ENCODE measurements at regions not wholly inside any gene's neighbourhood (a gene's known extent, or its start where the extent isn't known, plus 50 kb on each side); places are given as distances from the start of the nearest gene placed in this dataset.

DNA sequence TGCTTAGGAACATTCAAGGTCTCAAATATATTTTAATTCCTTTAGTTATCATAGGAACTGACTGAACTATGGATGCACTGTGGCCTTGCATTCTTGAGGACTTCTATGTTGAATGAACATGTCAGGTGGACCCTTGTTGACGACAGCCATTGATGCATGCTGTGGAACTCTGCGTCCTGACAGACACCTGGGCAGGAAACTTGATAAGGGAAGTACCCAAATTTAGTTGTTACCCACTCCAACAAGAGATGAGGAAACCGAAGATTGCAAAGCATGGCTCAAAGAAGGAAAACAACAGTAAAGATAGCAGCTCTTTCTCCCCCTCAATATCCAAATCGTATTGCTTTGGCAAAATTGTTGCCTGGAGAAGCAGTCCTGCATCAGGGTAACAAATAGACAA is 540.0 kb upstream of the NR3C2 start:
- H3K27me3 ChIP-seq (replicated peaks; ENCODE audit: insufficient read depth): no peaks in the 10 kb centered on the region
- no peaks in the 10 kb centered on the region for H3K36me3 ChIP-seq
- TF ChIP-seq, protein P1, sequence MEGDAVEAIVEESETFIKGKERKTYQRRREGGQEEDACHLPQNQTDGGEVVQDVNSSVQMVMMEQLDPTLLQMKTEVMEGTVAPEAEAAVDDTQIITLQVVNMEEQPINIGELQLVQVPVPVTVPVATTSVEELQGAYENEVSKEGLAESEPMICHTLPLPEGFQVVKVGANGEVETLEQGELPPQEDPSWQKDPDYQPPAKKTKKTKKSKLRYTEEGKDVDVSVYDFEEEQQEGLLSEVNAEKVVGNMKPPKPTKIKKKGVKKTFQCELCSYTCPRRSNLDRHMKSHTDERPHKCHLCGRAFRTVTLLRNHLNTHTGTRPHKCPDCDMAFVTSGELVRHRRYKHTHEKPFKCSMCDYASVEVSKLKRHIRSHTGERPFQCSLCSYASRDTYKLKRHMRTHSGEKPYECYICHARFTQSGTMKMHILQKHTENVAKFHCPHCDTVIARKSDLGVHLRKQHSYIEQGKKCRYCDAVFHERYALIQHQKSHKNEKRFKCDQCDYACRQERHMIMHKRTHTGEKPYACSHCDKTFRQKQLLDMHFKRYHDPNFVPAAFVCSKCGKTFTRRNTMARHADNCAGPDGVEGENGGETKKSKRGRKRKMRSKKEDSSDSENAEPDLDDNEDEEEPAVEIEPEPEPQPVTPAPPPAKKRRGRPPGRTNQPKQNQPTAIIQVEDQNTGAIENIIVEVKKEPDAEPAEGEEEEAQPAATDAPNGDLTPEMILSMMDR (IDR thresholded peaks at IDR 0.05): no peak
- H3K4me3 ChIP-seq: no peak overlapping the region
- ATAC-seq (ENCODE audit: insufficient number of reproducible peaks, low FRiP score, low read depth): no peak
- DNase-seq (ENCODE audit: low spot score): no peak
- no peak overlapping the region for H3K27ac ChIP-seq
- no peaks in the 10 kb centered on the region for H3K9me3 ChIP-seq
- H3K4me1 ChIP-seq (ENCODE audit: control insufficient read depth in 1 of 2, low read depth in 2 of 2): peaks cover 2 to 17% of the 10 kb centered on the region in 2 donors

DNA sequence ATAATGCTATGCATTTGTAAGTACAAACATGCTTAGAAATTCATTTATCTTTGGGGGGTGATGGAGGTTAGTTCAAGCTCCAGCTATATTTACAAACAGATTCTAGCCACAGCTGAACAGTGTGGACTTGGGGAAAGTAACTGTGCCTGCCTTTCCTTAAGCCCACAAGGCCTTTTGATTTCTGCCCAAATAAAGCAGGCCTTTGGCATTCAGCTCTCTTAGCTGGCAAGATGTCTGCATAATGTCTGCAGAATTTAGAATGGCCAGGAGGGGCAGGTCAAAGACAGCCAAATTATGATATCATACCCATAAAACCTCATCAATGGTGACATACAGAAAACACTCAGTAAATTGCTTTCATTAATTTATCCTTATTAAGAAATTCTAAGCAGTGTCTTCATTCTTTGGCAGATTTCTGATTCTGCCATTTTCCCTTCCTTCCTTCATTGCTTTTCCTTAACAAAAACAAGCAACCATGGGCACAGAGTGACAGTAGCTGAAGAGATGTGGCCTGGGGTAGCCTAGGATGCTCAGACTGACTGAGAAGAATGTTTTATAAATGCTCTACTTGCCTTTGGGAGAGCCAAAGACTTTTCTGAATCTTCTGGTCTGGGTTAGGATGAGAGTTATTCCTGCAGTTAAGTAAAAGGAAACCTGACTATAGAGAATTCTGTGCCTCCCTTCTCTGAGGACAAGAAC is 538.7 kb upstream of the NR3C2 start:
- Histone ChIP-seq H3K9me3 (no peaks in the 10 kb centered on the region), H3K4me1 (ENCODE audit: control insufficient read depth in 1 of 2, low read depth in 2 of 2) (peaks cover 2 to 17% of the 10 kb centered on the region in 2 donors), H3K27me3 (replicated peaks; ENCODE audit: insufficient read depth) (no peaks in the 10 kb centered on the region), H3K36me3 (no peaks in the 10 kb centered on the region), H3K4me3 (no peak overlapping the region), H3K27ac (peak overlapping the region in 1 of 2 donors; percentile 15)
- ATAC-seq (ENCODE audit: insufficient number of reproducible peaks, low FRiP score, low read depth): no peak
- no peak for DNase-seq (ENCODE audit: low spot score)
- TF ChIP-seq, protein P1 (IDR thresholded peaks at IDR 0.05): no peak

DNA sequence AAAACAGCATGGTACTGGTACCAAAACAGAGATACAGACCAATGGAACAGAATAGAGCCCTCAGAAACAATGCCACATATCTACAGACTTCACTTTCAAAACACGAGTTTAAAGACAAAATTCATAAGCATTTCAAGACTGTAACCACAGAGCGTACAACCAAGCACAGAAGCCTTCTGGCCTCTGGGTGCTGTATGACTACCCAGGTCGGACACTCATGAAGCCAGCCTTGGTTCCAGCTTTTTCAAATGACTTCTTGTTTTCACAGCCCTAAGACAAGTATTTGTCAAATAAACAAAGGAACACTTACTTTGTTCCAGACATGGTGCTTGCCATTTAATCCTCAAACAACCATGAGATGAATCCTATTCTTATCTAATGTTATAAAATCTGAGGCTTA is 536.1 kb upstream of the NR3C2 start:
- Histone ChIP-seq H3K27me3 (replicated peaks; ENCODE audit: insufficient read depth) (no peaks in the 10 kb centered on the region), H3K9me3 (no peaks in the 10 kb centered on the region), H3K4me1 (ENCODE audit: control insufficient read depth in 1 of 2, low read depth in 2 of 2) (peaks cover 2 to 17% of the 10 kb centered on the region in 2 donors), H3K27ac (no peak overlapping the region), H3K36me3 (no peaks in the 10 kb centered on the region), H3K4me3 (no peak overlapping the region)
- no peak for DNase-seq (ENCODE audit: low spot score)
- ATAC-seq (ENCODE audit: insufficient number of reproducible peaks, low FRiP score, low read depth): no peak
- TF ChIP-seq, protein P1 (IDR thresholded peaks at IDR 0.05): no peak

DNA sequence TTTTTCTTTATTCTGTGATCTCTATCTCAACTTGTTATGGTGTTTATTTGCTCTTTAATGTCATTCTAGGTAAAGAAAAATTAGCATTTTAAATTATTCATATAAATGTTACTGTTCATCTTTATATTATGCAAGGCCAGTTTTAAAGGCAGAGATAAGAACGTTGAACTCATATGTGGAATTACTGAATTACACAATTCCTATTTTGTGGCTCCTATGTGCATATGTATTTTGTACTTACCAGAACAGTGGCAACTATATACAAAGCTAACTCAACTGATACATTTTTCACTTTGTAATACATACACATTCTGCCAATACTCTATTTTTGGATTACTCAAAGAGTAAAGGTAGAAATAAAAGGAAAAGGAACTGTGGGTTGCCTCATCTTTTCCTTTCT is 533.2 kb upstream of the NR3C2 start:
- no peaks in the 10 kb centered on the region for H3K9me3 ChIP-seq
- no peaks in the 10 kb centered on the region for H3K36me3 ChIP-seq
- peaks cover 1 to 9% of the 10 kb centered on the region in 2 donors for H3K4me1 ChIP-seq (ENCODE audit: control insufficient read depth in 1 of 2, low read depth in 2 of 2)
- no peak for ATAC-seq (ENCODE audit: insufficient number of reproducible peaks, low FRiP score, low read depth)
- no peak for DNase-seq (ENCODE audit: low spot score)
- no peak overlapping the region for H3K4me3 ChIP-seq
- TF ChIP-seq, protein P1 (IDR thresholded peaks at IDR 0.05): no peak
- H3K27me3 ChIP-seq (replicated peaks; ENCODE audit: insufficient read depth): no peaks in the 10 kb centered on the region
- no peak overlapping the region for H3K27ac ChIP-seq

DNA sequence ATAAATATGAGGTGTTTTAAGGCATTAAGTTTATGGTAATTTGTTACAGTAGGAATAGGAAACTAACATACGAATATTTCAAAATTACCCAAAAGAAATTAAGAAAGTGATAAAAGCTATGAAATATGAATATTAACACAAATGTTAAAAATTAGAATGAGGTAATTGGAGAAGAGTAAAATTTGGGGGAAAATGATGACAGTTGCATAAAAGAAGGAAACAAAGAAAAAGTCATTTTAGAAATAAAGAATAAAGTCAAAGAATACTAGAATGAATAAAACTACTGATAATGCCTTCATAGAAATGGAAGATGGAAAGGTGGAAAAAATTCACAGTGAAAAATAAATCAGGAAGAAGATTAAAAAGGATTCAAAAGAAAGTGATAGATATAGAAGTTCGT is 522.9 kb upstream of the NR3C2 start:
- Histone ChIP-seq H3K4me1 (ENCODE audit: control insufficient read depth in 1 of 2, low read depth in 2 of 2) (no peaks in the 10 kb centered on the region), H3K36me3 (no peaks in the 10 kb centered on the region), H3K9me3 (no peaks in the 10 kb centered on the region), H3K27ac (no peak overlapping the region), H3K27me3 (replicated peaks; ENCODE audit: insufficient read depth) (no peaks in the 10 kb centered on the region), H3K4me3 (no peak overlapping the region)
- DNase-seq (ENCODE audit: low spot score) (no peak), ATAC-seq (ENCODE audit: insufficient number of reproducible peaks, low FRiP score, low read depth) (no peak)
- TF ChIP-seq, protein P1 (IDR thresholded peaks at IDR 0.05): no peak

Data from thoracic aorta (tissue), 2 donors.